Kidney (tissue), 13 donors: ENCODE measurements at regions not wholly inside any gene's neighbourhood (a gene's known extent, or its start where the extent isn't known, plus 50 kb on each side); places are given as distances from the start of the nearest gene placed in this dataset.

ENCODE experiments used
- DNase-seq, 5 donors: peaks; one replicate each; pipeline ENCODE4 v3.0.0-alpha.2; 2013 to 2020
- FAIRE-seq: peaks from 2 replicates; lab custom pipeline; 2012; peaks lifted over from hg19 to GRCh38; lab: Jason Lieb, UNC
- H3K27ac ChIP-seq, 2 donors: one replicate each; pipeline ENCODE4 v1.7.0; 2013; ENCODE audit warnings: low read depth in 2 of 2, low read length in 2 of 2, inconsistent platforms in 1 of 2
- H3K27me3 ChIP-seq: one replicate; pipeline ENCODE4 v1.7.1; 2013; ENCODE audit warnings: low read length, inconsistent platforms; ENCODE audit not compliant: control insufficient read depth, insufficient read depth
- H3K36me3 ChIP-seq, 3 donors: one replicate each; pipeline versions ENCODE4 v1.7.0 to v1.7.1; 2013; ENCODE audit warnings: low read length in 3 of 3, control low read depth in 1 of 3, inconsistent platforms in 1 of 3; ENCODE audit not compliant: insufficient read depth in 3 of 3, control insufficient read depth in 2 of 3
- H3K4me1 ChIP-seq, 3 donors: one replicate each; pipeline versions ENCODE4 v1.7.0 to v1.7.1; 2013; ENCODE audit warnings: low read length in 3 of 3, inconsistent platforms in 1 of 3, low read depth in 1 of 3; ENCODE audit not compliant: control insufficient read depth in 2 of 3, insufficient read depth in 2 of 3
- H3K4me3 ChIP-seq, 3 donors: one replicate each; pipeline versions ENCODE4 v1.7.0 to v1.8.1; 2013; ENCODE audit warnings: low read length in 3 of 3, control low read depth in 1 of 3, inconsistent platforms in 1 of 3
- H3K9ac ChIP-seq, 3 donors: one replicate each; pipeline versions ENCODE4 v1.7.0 to v1.7.1; 2013; ENCODE audit warnings: low read length in 3 of 3, control low read depth in 1 of 3, inconsistent platforms in 1 of 3
- H3K9me3 ChIP-seq, 3 donors: one replicate each; pipeline versions ENCODE4 v1.7.0 to v1.7.1; 2013; ENCODE audit warnings: low read length in 3 of 3, control low read depth in 1 of 3, inconsistent platforms in 1 of 3; ENCODE audit not compliant: control insufficient read depth in 2 of 3, insufficient read depth in 1 of 3
- CTCF ChIP-seq: IDR thresholded peaks from 3 replicates; pipeline ENCODE4 v1.5.1; 2012; ENCODE audit warnings: mild to moderate bottlenecking, moderate library complexity, borderline replicate concordance; ENCODE audit not compliant: insufficient read depth; ENCODE audit errors: extremely low read depth
- intact Hi-C: fragments of 100-400 bp; cut with DNase I; formaldehyde crosslinking; loops from one replicate; pipeline ENCODE4 v1.11.1; 2022
- donor health status: control.
- donor health status: control.
- donor health status: control.
- donor health status: control.
- donor health status: control.
- donor health status: DM: yes; HTN: yes; CAD: no.
- donor health status: Normal renal cell carcinoma (clear cell type).

GRCh38 chr1:38308780-38309179, 262.2 kb upstream of the POU3F1 start:
- Histone ChIP-seq H3K9ac (no peak overlapping the region), H3K36me3 (no peaks in the 10 kb centered on the region), H3K27me3 (no peaks in the 10 kb centered on the region), H3K9me3 (no peaks in the 10 kb centered on the region), H3K4me1 (no peaks in the 10 kb centered on the region), H3K27ac (no peak overlapping the region), H3K4me3 (no peak overlapping the region)
- intact Hi-C loops: no loop called here
- FAIRE-seq (no peak), DNase-seq (no peak)
- TF ChIP-seq CTCF: no peak

GRCh38 chr1:38305666-38306065, 259.1 kb upstream of the POU3F1 start:
- H3K4me3 ChIP-seq: no peak overlapping the region
- FAIRE-seq (no peak), DNase-seq (no peak)
- no peak overlapping the region for H3K9ac ChIP-seq
- H3K9me3 ChIP-seq: no peaks in the 10 kb centered on the region
- H3K4me1 ChIP-seq: no peaks in the 10 kb centered on the region
- no peaks in the 10 kb centered on the region for H3K36me3 ChIP-seq
- H3K27me3 ChIP-seq: no peaks in the 10 kb centered on the region
- TF ChIP-seq CTCF: no peak
- no peak overlapping the region for H3K27ac ChIP-seq
- intact Hi-C loops: no loop called here

DNA sequence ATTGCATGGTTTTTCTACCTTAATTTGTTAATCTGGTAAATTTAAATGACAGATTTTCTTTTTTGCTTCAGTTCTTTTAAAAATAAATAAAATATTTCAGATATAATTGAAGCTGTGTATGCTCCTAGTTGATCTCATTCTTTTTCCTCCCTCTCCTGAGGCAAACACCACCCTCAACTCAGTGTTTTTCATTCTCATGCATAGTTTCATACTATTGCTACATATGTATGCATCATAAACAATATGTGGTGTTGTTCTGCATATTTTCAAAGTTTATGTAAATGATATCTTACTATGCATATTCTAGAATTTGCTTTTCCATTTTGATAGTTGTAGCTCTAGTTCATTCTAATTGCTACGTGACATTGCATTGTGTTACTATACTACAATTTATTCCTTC, 257.2 kb upstream of the POU3F1 start:
- H3K36me3 ChIP-seq: no peaks in the 10 kb centered on the region
- intact Hi-C loops: no loop called here
- no peak overlapping the region for H3K27ac ChIP-seq
- H3K9me3 ChIP-seq: no peaks in the 10 kb centered on the region
- H3K27me3 ChIP-seq: no peaks in the 10 kb centered on the region
- DNase-seq (no peak), FAIRE-seq (no peak)
- H3K9ac ChIP-seq: no peak overlapping the region
- no peak for TF ChIP-seq CTCF
- no peaks in the 10 kb centered on the region for H3K4me1 ChIP-seq
- H3K4me3 ChIP-seq: no peak overlapping the region

DNA sequence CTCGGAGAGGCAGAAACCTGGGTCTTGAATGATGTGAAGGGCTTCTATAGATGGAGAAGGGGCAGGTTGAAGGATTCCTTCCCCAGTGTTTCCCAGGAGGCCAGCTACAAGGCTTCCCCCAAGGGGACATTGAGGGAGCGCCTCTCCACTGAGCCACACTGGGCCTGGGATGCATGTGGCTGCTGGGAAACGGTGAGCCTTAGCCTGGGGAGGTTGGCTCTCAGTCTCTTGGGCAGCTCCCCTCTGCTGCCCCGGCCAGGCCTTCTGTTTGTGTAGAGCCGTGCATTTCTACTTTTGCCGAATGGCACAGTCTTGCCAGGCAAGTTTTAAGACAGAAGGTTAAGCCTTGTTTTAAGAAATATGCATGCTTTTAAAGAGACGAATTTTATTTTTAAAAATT, 254.4 kb upstream of the POU3F1 start:
- FAIRE-seq: no peak
- DNase-seq: no peak
- H3K27ac ChIP-seq: no peak overlapping the region
- no peaks in the 10 kb centered on the region for H3K4me1 ChIP-seq
- no peak overlapping the region for H3K9ac ChIP-seq
- no peak for TF ChIP-seq CTCF
- no peaks in the 10 kb centered on the region for H3K27me3 ChIP-seq
- no peaks in the 10 kb centered on the region for H3K36me3 ChIP-seq
- intact Hi-C loops: no loop called here
- H3K9me3 ChIP-seq: no peaks in the 10 kb centered on the region
- no peak overlapping the region for H3K4me3 ChIP-seq
